IPS-15b (cell line): ENCODE measurements at regions not wholly inside any gene's neighbourhood (a gene's known extent, or its start where the extent isn't known, plus 50 kb on each side); places are given as distances from the start of the nearest gene placed in this dataset.
A peak's percentile ranks its signal among the peaks of the same experiment; 100 is the strongest.

Source experiments
- H3K27me3 ChIP-seq: one replicate; pipeline ENCODE4 v1.6.1; 2013; ENCODE audit warnings: low read length; ENCODE audit not compliant: control insufficient read depth, insufficient read depth
- H3K36me3 ChIP-seq: one replicate; pipeline ENCODE4 v1.6.1; 2013; ENCODE audit warnings: low read length; ENCODE audit not compliant: control insufficient read depth, insufficient read depth
- H3K4me1 ChIP-seq: one replicate; pipeline ENCODE4 v1.6.1; 2013; ENCODE audit warnings: mild to moderate bottlenecking, low read length; ENCODE audit not compliant: control insufficient read depth, insufficient read depth
- H3K4me3 ChIP-seq: one replicate; pipeline ENCODE4 v1.5.1; 2013; ENCODE audit warnings: low read depth, low read length
- H3K9ac ChIP-seq: one replicate; pipeline ENCODE4 v1.6.1; 2013; ENCODE audit warnings: low read depth, mild to moderate bottlenecking, low read length
- H3K9me3 ChIP-seq: one replicate; pipeline ENCODE4 v1.6.1; 2013; ENCODE audit warnings: mild to moderate bottlenecking, low read length; ENCODE audit not compliant: control insufficient read depth, insufficient read depth

GRCh38 chr1:11355559-11356475, 82.8 kb downstream of the UBIAD1 start:
- no peaks in the 10 kb centered on the region for H3K9me3 ChIP-seq
- no peak overlapping the region for H3K9ac ChIP-seq
- no peaks in the 10 kb centered on the region for H3K36me3 ChIP-seq
- H3K4me1 ChIP-seq: peaks cover 16% of the 10 kb centered on the region
- peak overlapping the region; percentile 4 for H3K4me3 ChIP-seq
- H3K27me3 ChIP-seq: no peaks in the 10 kb centered on the region

GRCh38 chr1:11357276-11357675, 84.3 kb downstream of the UBIAD1 start:
- Histone ChIP-seq H3K36me3 (no peaks in the 10 kb centered on the region), H3K9me3 (no peaks in the 10 kb centered on the region), H3K4me1 (peaks cover 16% of the 10 kb centered on the region), H3K27me3 (no peaks in the 10 kb centered on the region), H3K9ac (no peak overlapping the region), H3K4me3 (no peak overlapping the region)

GRCh38 chr1:11358984-11359383, 86.0 kb downstream of the UBIAD1 start:
- H3K27me3 ChIP-seq: no peaks in the 10 kb centered on the region
- H3K9ac ChIP-seq: no peak overlapping the region
- no peaks in the 10 kb centered on the region for H3K36me3 ChIP-seq
- peaks cover 16% of the 10 kb centered on the region for H3K4me1 ChIP-seq
- H3K9me3 ChIP-seq: no peaks in the 10 kb centered on the region
- no peak overlapping the region for H3K4me3 ChIP-seq

- Histone ChIP-seq H3K36me3 (no peaks in the 10 kb centered on the region), H3K4me1 (peaks cover 2% of the 10 kb centered on the region), H3K9ac (no peak overlapping the region), H3K4me3 (no peak overlapping the region), H3K27me3 (no peaks in the 10 kb centered on the region), H3K9me3 (no peaks in the 10 kb centered on the region)
Measured at GRCh38 chr1:11362547-11363021, 89.6 kb downstream of the UBIAD1 start.

- H3K36me3 ChIP-seq: no peaks in the 10 kb centered on the region
- no peaks in the 10 kb centered on the region for H3K9me3 ChIP-seq
- no peaks in the 10 kb centered on the region for H3K27me3 ChIP-seq
- H3K9ac ChIP-seq: no peak overlapping the region
- H3K4me1 ChIP-seq: no peaks in the 10 kb centered on the region
- no peak overlapping the region for H3K4me3 ChIP-seq
Measured at GRCh38 chr1:11364170-11364569, 91.2 kb downstream of the UBIAD1 start.

- H3K4me3 ChIP-seq: no peak overlapping the region
- no peak overlapping the region for H3K9ac ChIP-seq
- no peaks in the 10 kb centered on the region for H3K27me3 ChIP-seq
- H3K9me3 ChIP-seq: no peaks in the 10 kb centered on the region
- no peaks in the 10 kb centered on the region for H3K36me3 ChIP-seq
- no peaks in the 10 kb centered on the region for H3K4me1 ChIP-seq
Measured at GRCh38 chr1:11365744-11366387, 92.9 kb downstream of the UBIAD1 start.

- no peaks in the 10 kb centered on the region for H3K36me3 ChIP-seq
- no peaks in the 10 kb centered on the region for H3K4me1 ChIP-seq
- H3K9me3 ChIP-seq: no peaks in the 10 kb centered on the region
- H3K27me3 ChIP-seq: no peaks in the 10 kb centered on the region
- no peak overlapping the region for H3K9ac ChIP-seq
- H3K4me3 ChIP-seq: no peak overlapping the region
Measured at GRCh38 chr1:11373029-11373894, 100.3 kb downstream of the UBIAD1 start.

- Histone ChIP-seq H3K4me3 (no peak overlapping the region), H3K36me3 (no peaks in the 10 kb centered on the region), H3K9me3 (no peaks in the 10 kb centered on the region), H3K27me3 (no peaks in the 10 kb centered on the region), H3K9ac (no peak overlapping the region), H3K4me1 (no peaks in the 10 kb centered on the region)
Measured at GRCh38 chr1:11373895-11374747, 101.1 kb downstream of the UBIAD1 start.

- Histone ChIP-seq H3K4me3 (no peak overlapping the region), H3K9ac (no peak overlapping the region), H3K9me3 (no peaks in the 10 kb centered on the region), H3K36me3 (no peaks in the 10 kb centered on the region), H3K4me1 (no peaks in the 10 kb centered on the region), H3K27me3 (no peaks in the 10 kb centered on the region)
Measured at GRCh38 chr1:11374748-11375110, 101.7 kb downstream of the UBIAD1 start.

GRCh38 chr1:11377001-11377583, 101.9 kb upstream of the DISP3 start:
- H3K27me3 ChIP-seq: no peaks in the 10 kb centered on the region
- H3K36me3 ChIP-seq: no peaks in the 10 kb centered on the region
- no peaks in the 10 kb centered on the region for H3K4me1 ChIP-seq
- no peaks in the 10 kb centered on the region for H3K9me3 ChIP-seq
- no peak overlapping the region for H3K9ac ChIP-seq
- H3K4me3 ChIP-seq: no peak overlapping the region
